Astrocyte of the cerebellum (primary cell): ENCODE measurements at regions not wholly inside any gene's neighbourhood (a gene's known extent, or its start where the extent isn't known, plus 50 kb on each side); places are given as distances from the start of the nearest gene placed in this dataset.

Experiments
- DNase-seq: peaks from one replicate; pipeline ENCODE4 v3.0.0-alpha.2; 2011; ENCODE audit warnings: low read depth
- H3K4me3 ChIP-seq: 2 replicates; pipeline ENCODE4 v1.5.1; 2011; ENCODE audit warnings: mild to moderate bottlenecking, low read depth, low read length, moderate library complexity
- CTCF ChIP-seq: IDR thresholded peaks from 2 replicates; pipeline ENCODE4 v1.5.1; 2012; ENCODE audit warnings: low read length, low read depth, moderate library complexity, mild to moderate bottlenecking; ENCODE audit errors: missing control alignments
- in situ Hi-C: cut with HindIII; loops from 2 replicates; pipeline ENCODE4 v1.10.0; 2017; ENCODE audit warnings: low sequenced_read_pairs

DNA sequence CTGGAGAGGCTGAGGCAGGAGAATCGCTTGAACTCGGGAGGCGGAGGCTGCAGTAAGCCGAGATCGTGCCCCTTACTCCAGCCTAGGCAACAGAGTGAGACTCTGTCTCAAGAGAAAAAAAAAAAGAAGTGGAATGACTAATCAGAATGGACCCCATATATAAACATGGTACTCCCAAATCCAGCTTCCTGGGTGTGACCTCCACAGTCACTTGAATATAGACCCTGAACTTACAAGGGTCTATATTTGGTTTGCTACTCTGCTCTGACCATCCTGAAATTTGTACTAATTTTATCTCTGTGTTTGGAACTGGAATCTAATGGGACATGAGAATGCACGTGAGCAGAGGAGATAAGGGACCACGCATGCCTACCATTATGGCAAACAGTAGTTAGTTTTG lies 275.0 kb downstream of the TNS1 start:
- no peak for DNase-seq
- TF ChIP-seq CTCF, result no peak
- no peak overlapping the region for H3K4me3 ChIP-seq
- in situ Hi-C loops, result no loop called here

- no peak for TF ChIP-seq CTCF
- in situ Hi-C loops, result no loop called here
Observed at GRCh38 chr2:217725409-217725808, 277.4 kb downstream of the TNS1 start.

GRCh38 chr2:217724471-217724870 lies 278.3 kb downstream of the TNS1 start:
- no peak for TF ChIP-seq CTCF
- no peak for DNase-seq
- in situ Hi-C loops, result no loop called here
- no peak overlapping the region for H3K4me3 ChIP-seq

More at GRCh38 chr2:217725409-217725808, 277.4 kb downstream of the TNS1 start:
- H3K4me3 ChIP-seq, result no peak overlapping the region
- DNase-seq, result no peak

GRCh38 chr2:217723981-217724380 lies 278.8 kb downstream of the TNS1 start:
- in situ Hi-C loops, result no loop called here
- no peak for TF ChIP-seq CTCF
- no peak for DNase-seq
- no peak overlapping the region for H3K4me3 ChIP-seq

- TF ChIP-seq CTCF, result no peak
- no peak for DNase-seq
- in situ Hi-C loops, result no loop called here
- H3K4me3 ChIP-seq, result no peak overlapping the region
Observed at GRCh38 chr2:217722883-217723472, 279.8 kb downstream of the TNS1 start.

DNA sequence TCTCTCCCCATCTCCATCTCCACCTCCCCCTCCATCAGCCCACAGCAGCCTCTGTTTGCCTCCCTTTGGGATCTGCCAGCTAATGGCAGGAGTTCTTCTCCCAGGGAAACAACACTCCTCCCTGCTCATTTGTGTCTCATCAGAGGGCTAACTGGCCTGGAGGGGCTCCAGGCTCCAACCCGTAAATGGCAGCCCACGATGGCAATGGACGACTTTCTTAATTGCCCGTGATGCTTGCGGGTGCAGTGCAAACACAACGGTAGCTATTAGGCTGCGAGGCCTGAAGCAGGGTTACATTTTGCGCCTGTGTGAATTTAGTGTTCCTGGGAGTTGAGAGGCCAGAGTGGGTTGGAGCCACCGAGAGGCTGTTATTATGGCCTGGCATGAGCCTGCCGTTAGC lies 285.1 kb downstream of the TNS1 start:
- no peak for DNase-seq
- TF ChIP-seq CTCF, result no peak
- in situ Hi-C loops, result no loop called here
- no peak overlapping the region for H3K4me3 ChIP-seq
